ENCODE measurements at regions not wholly inside any gene's neighbourhood (a gene's known extent, or its start where the extent isn't known, plus 50 kb on each side); places are given as distances from the start of the nearest gene placed in this dataset.

- DNase-seq (no peak), ATAC-seq (no peak)
- intact Hi-C loops (cut with DNase I), result no loop called here
- 40 to 50% methylated on average over 6 of the region's 6 CpGs for WGBS, 2 donors
- no peaks in the 10 kb centered on the region for H3K27me3 ChIP-seq
- H3K9me3 ChIP-seq, result no peaks in the 10 kb centered on the region
- no peaks in the 10 kb centered on the region for H3K4me1 ChIP-seq
- no peaks in the 10 kb centered on the region for H3K36me3 ChIP-seq (replicated peaks in 1 of 2; ENCODE audit: insufficient read depth in 1 of 2, low read depth in 2 of 2)
- no peak overlapping the region for H3K4me3 ChIP-seq
- TF ChIP-seq, protein P1, sequence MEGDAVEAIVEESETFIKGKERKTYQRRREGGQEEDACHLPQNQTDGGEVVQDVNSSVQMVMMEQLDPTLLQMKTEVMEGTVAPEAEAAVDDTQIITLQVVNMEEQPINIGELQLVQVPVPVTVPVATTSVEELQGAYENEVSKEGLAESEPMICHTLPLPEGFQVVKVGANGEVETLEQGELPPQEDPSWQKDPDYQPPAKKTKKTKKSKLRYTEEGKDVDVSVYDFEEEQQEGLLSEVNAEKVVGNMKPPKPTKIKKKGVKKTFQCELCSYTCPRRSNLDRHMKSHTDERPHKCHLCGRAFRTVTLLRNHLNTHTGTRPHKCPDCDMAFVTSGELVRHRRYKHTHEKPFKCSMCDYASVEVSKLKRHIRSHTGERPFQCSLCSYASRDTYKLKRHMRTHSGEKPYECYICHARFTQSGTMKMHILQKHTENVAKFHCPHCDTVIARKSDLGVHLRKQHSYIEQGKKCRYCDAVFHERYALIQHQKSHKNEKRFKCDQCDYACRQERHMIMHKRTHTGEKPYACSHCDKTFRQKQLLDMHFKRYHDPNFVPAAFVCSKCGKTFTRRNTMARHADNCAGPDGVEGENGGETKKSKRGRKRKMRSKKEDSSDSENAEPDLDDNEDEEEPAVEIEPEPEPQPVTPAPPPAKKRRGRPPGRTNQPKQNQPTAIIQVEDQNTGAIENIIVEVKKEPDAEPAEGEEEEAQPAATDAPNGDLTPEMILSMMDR (IDR thresholded peaks at IDR 0.05), result no peak
- TF ChIP-seq POLR2A (IDR thresholded peaks at IDR 0.05), result no peak
- H3K27ac ChIP-seq, result no peak overlapping the region
These were observed 843.2 kb upstream of the FANCL start for GRCh38 chr2:59084326-59084725.

- no peak overlapping the region for H3K27ac ChIP-seq
- intact Hi-C loops (cut with DNase I), result no loop called here
- no peaks in the 10 kb centered on the region for H3K36me3 ChIP-seq (replicated peaks in 1 of 2; ENCODE audit: insufficient read depth in 1 of 2, low read depth in 2 of 2)
- no peak for TF ChIP-seq POLR2A (IDR thresholded peaks at IDR 0.05)
- TF ChIP-seq, protein P1 (IDR thresholded peaks at IDR 0.05), result no peak
- DNase-seq, result no peak
- no peaks in the 10 kb centered on the region for H3K9me3 ChIP-seq
- no peak overlapping the region for H3K4me3 ChIP-seq
- H3K27me3 ChIP-seq, result no peaks in the 10 kb centered on the region
- 55 to 66% methylated on average over 5 of the region's 5 CpGs for WGBS, 2 donors
- no peaks in the 10 kb centered on the region for H3K4me1 ChIP-seq
- no peak for ATAC-seq
These were observed 842.1 kb upstream of the FANCL start for GRCh38 chr2:59083075-59083828.

DNA sequence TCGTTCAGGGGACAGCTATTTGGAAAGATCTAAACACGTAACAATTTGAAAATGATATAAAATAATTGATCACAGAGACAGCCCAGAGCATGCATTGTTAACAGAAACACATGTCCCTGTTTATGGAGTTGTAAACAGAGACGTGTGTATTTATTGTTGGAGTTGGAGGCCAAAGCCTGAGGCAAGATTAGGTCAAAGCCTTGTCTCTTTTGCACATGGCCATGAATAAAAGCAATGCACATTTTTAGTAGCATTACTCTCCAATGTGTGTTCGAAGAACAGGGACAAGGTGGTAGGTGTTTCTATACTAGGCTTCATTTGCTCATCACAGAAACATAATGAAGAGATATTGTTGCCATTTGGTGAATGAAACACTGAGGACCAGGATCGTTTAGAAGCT lies 841.5 kb upstream of the FANCL start:
- intact Hi-C loops (cut with DNase I), result no loop called here
- no peak for ATAC-seq
- no peak overlapping the region for H3K4me3 ChIP-seq

GRCh38 chr2:59080451-59081181 lies 839.5 kb upstream of the FANCL start:
- DNase-seq, result no peak
- 71 to 75% methylated on average over 4 of the region's 4 CpGs for WGBS, 2 donors
- intact Hi-C loops (cut with DNase I), result no loop called here
- H3K27me3 ChIP-seq, result no peaks in the 10 kb centered on the region
- no peak for ATAC-seq
- TF ChIP-seq POLR2A (IDR thresholded peaks at IDR 0.05), result no peak
- TF ChIP-seq, protein P1 (IDR thresholded peaks at IDR 0.05), result no peak
- no peak overlapping the region for H3K4me3 ChIP-seq
- no peaks in the 10 kb centered on the region for H3K36me3 ChIP-seq (replicated peaks in 1 of 2; ENCODE audit: insufficient read depth in 1 of 2, low read depth in 2 of 2)
- H3K9me3 ChIP-seq, result no peaks in the 10 kb centered on the region
- no peak overlapping the region for H3K27ac ChIP-seq
- no peaks in the 10 kb centered on the region for H3K4me1 ChIP-seq

More for the DNA sequence above, 841.5 kb upstream of the FANCL start:
- Histone ChIP-seq H3K9me3 (no peaks in the 10 kb centered on the region), H3K27me3 (no peaks in the 10 kb centered on the region), H3K27ac (no peak overlapping the region), H3K36me3 (replicated peaks in 1 of 2; ENCODE audit: insufficient read depth in 1 of 2, low read depth in 2 of 2) (no peaks in the 10 kb centered on the region), H3K4me1 (no peaks in the 10 kb centered on the region)
- WGBS, 2 donors, result 46 to 58% methylated on average over 5 of the region's 5 CpGs
- DNase-seq, result no peak
- TF ChIP-seq, protein P1 (IDR thresholded peaks at IDR 0.05), result no peak
- no peak for TF ChIP-seq POLR2A (IDR thresholded peaks at IDR 0.05)
